WTC11 (cell line): ENCODE measurements at regions not wholly inside any gene's neighbourhood (a gene's known extent, or its start where the extent isn't known, plus 50 kb on each side); places are given as distances from the start of the nearest gene placed in this dataset.

Source experiments
- ATAC-seq: fragments of 200-7000 bp; cut with Tn5 transposase; 2 replicates; pipeline ENCODE4 v1.10.0; 2021; ENCODE audit warnings: mild to moderate bottlenecking, moderate library complexity
- CTCF ChIA-PET: fragments of 300-600 bp; sonication (Branson Sonifier 250); formaldehyde crosslinking; loops from one replicate; lab custom pipeline; 2021; ENCODE audit warnings: antibody characterized with exemption; lab: Charles Lee
- POLR2A ChIA-PET: fragments of 350-600 bp; sonication (Branson Sonifier 250); formaldehyde crosslinking; loops from one replicate; lab custom pipeline; 2021; ENCODE audit warnings: antibody characterized with exemption; lab: Charles Lee
- DNase-seq: peaks from one replicate; pipeline ENCODE4 v3.0.0; 2021; ENCODE audit warnings: low spot score
- H3K27ac Mint-ChIP-seq: 2 replicates; pipeline ENCODE4 v1.8.0; 2021; ENCODE audit warnings: mixed read lengths
- H3K27me3 Mint-ChIP-seq: 2 replicates; pipeline ENCODE4 v1.8.0; 2021; ENCODE audit warnings: low read depth, mild to moderate bottlenecking, moderate library complexity, mixed read lengths
- H3K36me3 Mint-ChIP-seq: 2 replicates; pipeline ENCODE4 v1.8.0; 2021; ENCODE audit warnings: mixed read lengths
- H3K4me1 Mint-ChIP-seq: 2 replicates; pipeline ENCODE4 v1.8.0; 2022; ENCODE audit warnings: mixed read lengths
- H3K4me3 Mint-ChIP-seq: 2 replicates; pipeline ENCODE4 v1.8.0; 2021; ENCODE audit warnings: mild to moderate bottlenecking, moderate library complexity, mixed read lengths
- H3K9me3 Mint-ChIP-seq: 2 replicates; pipeline ENCODE4 v1.8.0; 2021; ENCODE audit warnings: mixed read lengths
- ATF1 ChIP-seq: sonication (generic); formaldehyde crosslinking; IDR thresholded peaks from 2 replicates; pipeline ENCODE4 v1.8.1; 2023; ENCODE audit warnings: mild to moderate bottlenecking, moderate library complexity, missing genetic modification reagents
- CREB1 ChIP-seq: sonication (generic); formaldehyde crosslinking; IDR thresholded peaks from 2 replicates; pipeline ENCODE4 v1.8.0; 2023; ENCODE audit warnings: mild to moderate bottlenecking, missing genetic modification reagents
- EMX1 ChIP-seq: fragments of 250-450 bp; sonication (Bioruptor Pico); IDR thresholded peaks from 2 replicates; pipeline ENCODE4 v1.8.0; 2021; ENCODE audit warnings: mild to moderate bottlenecking
- ESRRA ChIP-seq: sonication (generic); formaldehyde crosslinking; IDR thresholded peaks from 2 replicates; pipeline ENCODE4 v1.8.1; 2022; ENCODE audit warnings: mild to moderate bottlenecking, missing genetic modification reagents, borderline replicate concordance
- ETV6 ChIP-seq: sonication (generic); formaldehyde crosslinking; IDR thresholded peaks from 2 replicates; pipeline ENCODE4 v1.8.1; 2022; ENCODE audit warnings: mild to moderate bottlenecking, missing genetic modification reagents
- FOXK1 ChIP-seq: sonication (generic); formaldehyde crosslinking; IDR thresholded peaks from 2 replicates; pipeline ENCODE4 v1.8.0; 2022; ENCODE audit warnings: mild to moderate bottlenecking, moderate library complexity, missing genetic modification reagents
- FOXP1 ChIP-seq: sonication (generic); formaldehyde crosslinking; IDR thresholded peaks from 2 replicates; pipeline ENCODE4 v1.8.0; 2022; ENCODE audit warnings: missing genetic modification reagents, mild to moderate bottlenecking, moderate library complexity, borderline replicate concordance
- NFE2L1 ChIP-seq: sonication (generic); formaldehyde crosslinking; IDR thresholded peaks from 2 replicates; pipeline ENCODE4 v1.8.1; 2023; ENCODE audit warnings: missing genetic modification reagents
- OVOL2 ChIP-seq: fragments of 250-450 bp; sonication (Bioruptor Pico); IDR thresholded peaks from 2 replicates; pipeline ENCODE4 v1.9.0; 2021; ENCODE audit warnings: mild to moderate bottlenecking, borderline replicate concordance
- RELA ChIP-seq: sonication (generic); formaldehyde crosslinking; IDR thresholded peaks from 2 replicates; pipeline ENCODE4 v1.8.1; 2022; ENCODE audit warnings: missing genetic modification reagents, mild to moderate bottlenecking, borderline replicate concordance
- RORB ChIP-seq: fragments of 250-450 bp; sonication (Bioruptor Pico); IDR thresholded peaks from 2 replicates; pipeline ENCODE4 v1.9.0; 2021; ENCODE audit warnings: mild to moderate bottlenecking
- ZNF121 ChIP-seq: sonication (generic); formaldehyde crosslinking; IDR thresholded peaks from 2 replicates; pipeline ENCODE4 v1.8.0; 2023; ENCODE audit warnings: missing genetic modification reagents
- ZNF317 ChIP-seq: sonication (generic); formaldehyde crosslinking; IDR thresholded peaks from 2 replicates; pipeline ENCODE4 v1.8.1; 2023; ENCODE audit warnings: low read depth, mild to moderate bottlenecking, moderate library complexity, missing genetic modification reagents, borderline replicate concordance
- TF ChIP-seq, protein P1 (sequence below): sonication (generic); formaldehyde crosslinking; IDR thresholded peaks from 2 replicates; pipeline ENCODE4 v1.8.0; 2023; ENCODE audit warnings: missing genetic modification reagents
- TF ChIP-seq, protein P2 (sequence below): sonication (generic); formaldehyde crosslinking; IDR thresholded peaks from 2 replicates; pipeline ENCODE4 v1.8.1; 2023; ENCODE audit warnings: mild to moderate bottlenecking, missing genetic modification reagents
- TF ChIP-seq, protein P3 (sequence below): sonication (generic); formaldehyde crosslinking; IDR thresholded peaks from 2 replicates; pipeline ENCODE4 v1.8.0; 2023; ENCODE audit warnings: missing genetic modification reagents, mild to moderate bottlenecking, borderline replicate concordance
- TF ChIP-seq, protein P4 (sequence below): sonication (generic); formaldehyde crosslinking; IDR thresholded peaks from 2 replicates; pipeline ENCODE4 v1.8.0; 2022; ENCODE audit warnings: missing genetic modification reagents
- TF ChIP-seq, protein P5 (sequence below): sonication (generic); formaldehyde crosslinking; IDR thresholded peaks from 2 replicates; pipeline ENCODE4 v1.8.1; 2022; ENCODE audit warnings: low read depth, mild to moderate bottlenecking, moderate library complexity, missing genetic modification reagents, borderline replicate concordance

DNA sequence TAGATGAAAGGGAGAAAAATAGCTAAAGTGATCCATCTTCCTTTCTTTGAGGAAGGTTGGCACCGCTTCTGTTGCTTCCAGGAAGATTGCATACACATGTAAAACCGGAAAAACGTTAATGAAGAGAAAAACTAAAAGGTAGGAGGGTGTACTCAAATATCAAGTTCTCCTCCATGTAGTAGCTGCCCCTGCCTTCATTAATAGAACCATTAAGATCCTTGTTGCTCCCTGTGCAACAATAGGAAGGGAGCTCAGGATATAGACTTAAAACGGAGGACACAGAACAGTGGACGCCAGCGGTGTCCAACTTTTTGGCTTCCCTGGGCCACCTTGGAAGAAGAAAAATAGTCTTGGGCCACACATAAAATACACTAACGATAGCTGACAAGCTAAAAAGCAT is 118.9 kb downstream of the TMEM174 start:
- peaks cover 36% of the 10 kb centered on the region for H3K4me1 Mint-ChIP-seq
- no peak for DNase-seq
- POLR2A ChIA-PET: no interaction called here
- H3K27me3 Mint-ChIP-seq: peaks cover 53% of the 10 kb centered on the region
- ATAC-seq: no peak
- CTCF ChIA-PET: interaction anchor here (1.1 to 1.9 kb wide), 3 partner anchors 61 to 90 kb away, joined by 4 to 12 read pairs (median 9); no protein-coding TSS in a partner anchor
- H3K4me3 Mint-ChIP-seq: no peak overlapping the region
- H3K9me3 Mint-ChIP-seq: peaks cover 8% of the 10 kb centered on the region
- no peak overlapping the region for H3K27ac Mint-ChIP-seq
- TF ChIP-seq, protein P1, sequence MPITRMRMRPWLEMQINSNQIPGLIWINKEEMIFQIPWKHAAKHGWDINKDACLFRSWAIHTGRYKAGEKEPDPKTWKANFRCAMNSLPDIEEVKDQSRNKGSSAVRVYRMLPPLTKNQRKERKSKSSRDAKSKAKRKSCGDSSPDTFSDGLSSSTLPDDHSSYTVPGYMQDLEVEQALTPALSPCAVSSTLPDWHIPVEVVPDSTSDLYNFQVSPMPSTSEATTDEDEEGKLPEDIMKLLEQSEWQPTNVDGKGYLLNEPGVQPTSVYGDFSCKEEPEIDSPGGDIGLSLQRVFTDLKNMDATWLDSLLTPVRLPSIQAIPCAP (CRISPR knock-in tag): no peak
- TF ChIP-seq RORB (CRISPR knock-in tag) (no peak), FOXP1 (CRISPR knock-in tag) (no peak), OVOL2 (CRISPR knock-in tag) (no peak), EMX1 (no peak), CREB1 (CRISPR knock-in tag) (no peak), ATF1 (CRISPR knock-in tag) (no peak), ETV6 (CRISPR knock-in tag) (no peak), NFE2L1 (no peak), FOXK1 (no peak), RELA (CRISPR knock-in tag) (no peak), ESRRA (CRISPR knock-in tag) (no peak), ZNF317 (CRISPR knock-in tag) (no peak), ZNF121 (no peak)
- TF ChIP-seq, protein P2, sequence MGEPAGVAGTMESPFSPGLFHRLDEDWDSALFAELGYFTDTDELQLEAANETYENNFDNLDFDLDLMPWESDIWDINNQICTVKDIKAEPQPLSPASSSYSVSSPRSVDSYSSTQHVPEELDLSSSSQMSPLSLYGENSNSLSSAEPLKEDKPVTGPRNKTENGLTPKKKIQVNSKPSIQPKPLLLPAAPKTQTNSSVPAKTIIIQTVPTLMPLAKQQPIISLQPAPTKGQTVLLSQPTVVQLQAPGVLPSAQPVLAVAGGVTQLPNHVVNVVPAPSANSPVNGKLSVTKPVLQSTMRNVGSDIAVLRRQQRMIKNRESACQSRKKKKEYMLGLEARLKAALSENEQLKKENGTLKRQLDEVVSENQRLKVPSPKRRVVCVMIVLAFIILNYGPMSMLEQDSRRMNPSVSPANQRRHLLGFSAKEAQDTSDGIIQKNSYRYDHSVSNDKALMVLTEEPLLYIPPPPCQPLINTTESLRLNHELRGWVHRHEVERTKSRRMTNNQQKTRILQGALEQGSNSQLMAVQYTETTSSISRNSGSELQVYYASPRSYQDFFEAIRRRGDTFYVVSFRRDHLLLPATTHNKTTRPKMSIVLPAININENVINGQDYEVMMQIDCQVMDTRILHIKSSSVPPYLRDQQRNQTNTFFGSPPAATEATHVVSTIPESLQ (CRISPR knock-in tag): no peak
- TF ChIP-seq, protein P3, sequence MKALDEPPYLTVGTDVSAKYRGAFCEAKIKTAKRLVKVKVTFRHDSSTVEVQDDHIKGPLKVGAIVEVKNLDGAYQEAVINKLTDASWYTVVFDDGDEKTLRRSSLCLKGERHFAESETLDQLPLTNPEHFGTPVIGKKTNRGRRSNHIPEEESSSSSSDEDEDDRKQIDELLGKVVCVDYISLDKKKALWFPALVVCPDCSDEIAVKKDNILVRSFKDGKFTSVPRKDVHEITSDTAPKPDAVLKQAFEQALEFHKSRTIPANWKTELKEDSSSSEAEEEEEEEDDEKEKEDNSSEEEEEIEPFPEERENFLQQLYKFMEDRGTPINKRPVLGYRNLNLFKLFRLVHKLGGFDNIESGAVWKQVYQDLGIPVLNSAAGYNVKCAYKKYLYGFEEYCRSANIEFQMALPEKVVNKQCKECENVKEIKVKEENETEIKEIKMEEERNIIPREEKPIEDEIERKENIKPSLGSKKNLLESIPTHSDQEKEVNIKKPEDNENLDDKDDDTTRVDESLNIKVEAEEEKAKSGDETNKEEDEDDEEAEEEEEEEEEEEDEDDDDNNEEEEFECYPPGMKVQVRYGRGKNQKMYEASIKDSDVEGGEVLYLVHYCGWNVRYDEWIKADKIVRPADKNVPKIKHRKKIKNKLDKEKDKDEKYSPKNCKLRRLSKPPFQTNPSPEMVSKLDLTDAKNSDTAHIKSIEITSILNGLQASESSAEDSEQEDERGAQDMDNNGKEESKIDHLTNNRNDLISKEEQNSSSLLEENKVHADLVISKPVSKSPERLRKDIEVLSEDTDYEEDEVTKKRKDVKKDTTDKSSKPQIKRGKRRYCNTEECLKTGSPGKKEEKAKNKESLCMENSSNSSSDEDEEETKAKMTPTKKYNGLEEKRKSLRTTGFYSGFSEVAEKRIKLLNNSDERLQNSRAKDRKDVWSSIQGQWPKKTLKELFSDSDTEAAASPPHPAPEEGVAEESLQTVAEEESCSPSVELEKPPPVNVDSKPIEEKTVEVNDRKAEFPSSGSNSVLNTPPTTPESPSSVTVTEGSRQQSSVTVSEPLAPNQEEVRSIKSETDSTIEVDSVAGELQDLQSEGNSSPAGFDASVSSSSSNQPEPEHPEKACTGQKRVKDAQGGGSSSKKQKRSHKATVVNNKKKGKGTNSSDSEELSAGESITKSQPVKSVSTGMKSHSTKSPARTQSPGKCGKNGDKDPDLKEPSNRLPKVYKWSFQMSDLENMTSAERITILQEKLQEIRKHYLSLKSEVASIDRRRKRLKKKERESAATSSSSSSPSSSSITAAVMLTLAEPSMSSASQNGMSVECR: no peak
- TF ChIP-seq, protein P4, sequence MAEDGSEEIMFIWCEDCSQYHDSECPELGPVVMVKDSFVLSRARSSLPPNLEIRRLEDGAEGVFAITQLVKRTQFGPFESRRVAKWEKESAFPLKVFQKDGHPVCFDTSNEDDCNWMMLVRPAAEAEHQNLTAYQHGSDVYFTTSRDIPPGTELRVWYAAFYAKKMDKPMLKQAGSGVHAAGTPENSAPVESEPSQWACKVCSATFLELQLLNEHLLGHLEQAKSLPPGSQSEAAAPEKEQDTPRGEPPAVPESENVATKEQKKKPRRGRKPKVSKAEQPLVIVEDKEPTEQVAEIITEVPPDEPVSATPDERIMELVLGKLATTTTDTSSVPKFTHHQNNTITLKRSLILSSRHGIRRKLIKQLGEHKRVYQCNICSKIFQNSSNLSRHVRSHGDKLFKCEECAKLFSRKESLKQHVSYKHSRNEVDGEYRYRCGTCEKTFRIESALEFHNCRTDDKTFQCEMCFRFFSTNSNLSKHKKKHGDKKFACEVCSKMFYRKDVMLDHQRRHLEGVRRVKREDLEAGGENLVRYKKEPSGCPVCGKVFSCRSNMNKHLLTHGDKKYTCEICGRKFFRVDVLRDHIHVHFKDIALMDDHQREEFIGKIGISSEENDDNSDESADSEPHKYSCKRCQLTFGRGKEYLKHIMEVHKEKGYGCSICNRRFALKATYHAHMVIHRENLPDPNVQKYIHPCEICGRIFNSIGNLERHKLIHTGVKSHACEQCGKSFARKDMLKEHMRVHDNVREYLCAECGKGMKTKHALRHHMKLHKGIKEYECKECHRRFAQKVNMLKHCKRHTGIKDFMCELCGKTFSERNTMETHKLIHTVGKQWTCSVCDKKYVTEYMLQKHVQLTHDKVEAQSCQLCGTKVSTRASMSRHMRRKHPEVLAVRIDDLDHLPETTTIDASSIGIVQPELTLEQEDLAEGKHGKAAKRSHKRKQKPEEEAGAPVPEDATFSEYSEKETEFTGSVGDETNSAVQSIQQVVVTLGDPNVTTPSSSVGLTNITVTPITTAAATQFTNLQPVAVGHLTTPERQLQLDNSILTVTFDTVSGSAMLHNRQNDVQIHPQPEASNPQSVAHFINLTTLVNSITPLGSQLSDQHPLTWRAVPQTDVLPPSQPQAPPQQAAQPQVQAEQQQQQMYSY (CRISPR knock-in tag): no peak
- TF ChIP-seq, protein P5, sequence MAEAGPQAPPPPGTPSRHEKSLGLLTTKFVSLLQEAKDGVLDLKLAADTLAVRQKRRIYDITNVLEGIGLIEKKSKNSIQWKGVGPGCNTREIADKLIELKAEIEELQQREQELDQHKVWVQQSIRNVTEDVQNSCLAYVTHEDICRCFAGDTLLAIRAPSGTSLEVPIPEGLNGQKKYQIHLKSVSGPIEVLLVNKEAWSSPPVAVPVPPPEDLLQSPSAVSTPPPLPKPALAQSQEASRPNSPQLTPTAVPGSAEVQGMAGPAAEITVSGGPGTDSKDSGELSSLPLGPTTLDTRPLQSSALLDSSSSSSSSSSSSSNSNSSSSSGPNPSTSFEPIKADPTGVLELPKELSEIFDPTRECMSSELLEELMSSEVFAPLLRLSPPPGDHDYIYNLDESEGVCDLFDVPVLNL (CRISPR knock-in tag): no peak
- peaks cover 5% of the 10 kb centered on the region for H3K36me3 Mint-ChIP-seq
